GM19324 (cell line): ENCODE measurements at regions not wholly inside any gene's neighbourhood (a gene's known extent, or its start where the extent isn't known, plus 50 kb on each side); places are given as distances from the start of the nearest gene placed in this dataset.

ENCODE experiments used
- ATAC-seq: cut with Tn5 transposase; IDR thresholded peaks from one replicate; pipeline ENCODE4 v1.9.1; 2021; ENCODE audit warnings: mild to moderate bottlenecking, moderate library complexity; ENCODE audit not compliant: unreplicated experiment, low FRiP score

GRCh38 chr10:128416231-128416630 is 290.0 kb upstream of the MKI67 start:
- ATAC-seq, result no peak

- no peak for ATAC-seq
Observed at GRCh38 chr10:128417826-128418225, 291.6 kb upstream of the MKI67 start.

- no peak for ATAC-seq
Observed at GRCh38 chr10:128418819-128419218, 292.6 kb upstream of the MKI67 start.

GRCh38 chr10:128419466-128420019 is 293.3 kb upstream of the MKI67 start:
- ATAC-seq, result no peak

GRCh38 chr10:128420623-128421022 is 294.4 kb upstream of the MKI67 start:
- no peak for ATAC-seq

- no peak for ATAC-seq
Observed at GRCh38 chr10:128421371-128422160, 295.3 kb upstream of the MKI67 start.

- no peak for ATAC-seq
Observed at GRCh38 chr10:128422190-128422589, 296.0 kb upstream of the MKI67 start.

- ATAC-seq, result no peak
Observed at GRCh38 chr10:128422999-128423398, 296.8 kb upstream of the MKI67 start.

GRCh38 chr10:128429321-128429720 is 303.1 kb upstream of the MKI67 start:
- no peak for ATAC-seq

GRCh38 chr10:128429835-128430513 is 303.8 kb upstream of the MKI67 start:
- no peak for ATAC-seq

- ATAC-seq, result no peak
Observed at GRCh38 chr10:128431083-128431482, 304.9 kb upstream of the MKI67 start.

GRCh38 chr10:128431506-128431905 is 305.3 kb upstream of the MKI67 start:
- no peak for ATAC-seq

- ATAC-seq, result no peak
Observed at GRCh38 chr10:128432011-128432410, 305.8 kb upstream of the MKI67 start.

GRCh38 chr10:128432423-128432822 is 306.2 kb upstream of the MKI67 start:
- no peak for ATAC-seq

GRCh38 chr10:128435811-128436210 is 309.6 kb upstream of the MKI67 start:
- ATAC-seq, result no peak

GRCh38 chr10:128437786-128438345 is 311.6 kb upstream of the MKI67 start:
- ATAC-seq, result no peak

GRCh38 chr10:128438417-128439063 is 312.3 kb upstream of the MKI67 start:
- no peak for ATAC-seq

GRCh38 chr10:128440513-128441160 is 314.4 kb upstream of the MKI67 start:
- no peak for ATAC-seq

- ATAC-seq, result no peak
Observed at GRCh38 chr10:128443925-128444518, 317.8 kb upstream of the MKI67 start.

- no peak for ATAC-seq
Observed at GRCh38 chr10:128448796-128449195, 322.6 kb upstream of the MKI67 start.
